ENCODE measurements at regions not wholly inside any gene's neighbourhood (a gene's known extent, or its start where the extent isn't known, plus 50 kb on each side); places are given as distances from the start of the nearest gene placed in this dataset.

- TF ChIP-seq POLR2AphosphoS5 (IDR thresholded peaks at IDR 0.05) (no peak), EP300 (IDR thresholded peaks at IDR 0.05) (no peak), POLR2A (IDR thresholded peaks at IDR 0.05) (no peak), CTCF (IDR thresholded peaks at IDR 0.05) (no peak)
- H3K36me3 ChIP-seq: no peaks in the 10 kb centered on the region
- no peaks in the 10 kb centered on the region for H3K4me1 ChIP-seq
- no peaks in the 10 kb centered on the region for H3K9me3 ChIP-seq
- WGBS, 2 donors: 87% methylated on average over 3 of the region's 3 CpGs
- H3K27ac ChIP-seq: no peak overlapping the region
- DNase-seq (no peak), ATAC-seq (ENCODE audit: low FRiP score in 2 of 2) (no peak)
- no peaks in the 10 kb centered on the region for H3K27me3 ChIP-seq
- H3K4me3 ChIP-seq: no peak overlapping the region
Measured at GRCh38 chr5:106185661-106186081, 1485.1 kb downstream of the EFNA5 start.

- WGBS, 2 donors: 84 to 90% methylated on average over 3 of the region's 3 CpGs
- H3K27me3 ChIP-seq: no peaks in the 10 kb centered on the region
- DNase-seq (no peak), ATAC-seq (ENCODE audit: low FRiP score in 2 of 2) (no peak)
- TF ChIP-seq POLR2AphosphoS5 (IDR thresholded peaks at IDR 0.05): no peak
- no peak for TF ChIP-seq POLR2A (IDR thresholded peaks at IDR 0.05)
- TF ChIP-seq CTCF (IDR thresholded peaks at IDR 0.05): no peak
- no peak for TF ChIP-seq EP300 (IDR thresholded peaks at IDR 0.05)
- H3K36me3 ChIP-seq: no peaks in the 10 kb centered on the region
- H3K9me3 ChIP-seq: no peaks in the 10 kb centered on the region
- H3K4me1 ChIP-seq: no peaks in the 10 kb centered on the region
- no peak overlapping the region for H3K4me3 ChIP-seq
- H3K27ac ChIP-seq: no peak overlapping the region
Measured at GRCh38 chr5:106174903-106175302, 1495.8 kb downstream of the EFNA5 start.

- no peaks in the 10 kb centered on the region for H3K4me1 ChIP-seq
- no peaks in the 10 kb centered on the region for H3K27me3 ChIP-seq
- 81 to 88% methylated on average over 7 of the region's 7 CpGs for WGBS, 2 donors
- H3K9me3 ChIP-seq: no peaks in the 10 kb centered on the region
- no peak overlapping the region for H3K27ac ChIP-seq
- no peak for DNase-seq
- TF ChIP-seq POLR2A (IDR thresholded peaks at IDR 0.05) (no peak), CTCF (IDR thresholded peaks at IDR 0.05) (no peak), POLR2AphosphoS5 (IDR thresholded peaks at IDR 0.05) (no peak), EP300 (IDR thresholded peaks at IDR 0.05) (no peak)
- no peak for ATAC-seq (ENCODE audit: low FRiP score in 2 of 2)
- no peak overlapping the region for H3K4me3 ChIP-seq
- no peaks in the 10 kb centered on the region for H3K36me3 ChIP-seq
Measured at GRCh38 chr5:106172681-106173532, 1497.8 kb downstream of the EFNA5 start.

GRCh38 chr5:106171708-106172107, 1499.0 kb downstream of the EFNA5 start:
- DNase-seq: no peak
- WGBS, 2 donors: 90 to 94% methylated on average over 2 of the region's 2 CpGs

More at GRCh38 chr5:106171708-106172107, 1499.0 kb downstream of the EFNA5 start:
- Histone ChIP-seq H3K27me3 (no peaks in the 10 kb centered on the region), H3K36me3 (no peaks in the 10 kb centered on the region), H3K4me1 (no peaks in the 10 kb centered on the region), H3K9me3 (no peaks in the 10 kb centered on the region), H3K27ac (no peak overlapping the region), H3K4me3 (no peak overlapping the region)
- TF ChIP-seq CTCF (IDR thresholded peaks at IDR 0.05): no peak
- TF ChIP-seq POLR2A (IDR thresholded peaks at IDR 0.05): no peak
- TF ChIP-seq EP300 (IDR thresholded peaks at IDR 0.05): no peak
- no peak for TF ChIP-seq POLR2AphosphoS5 (IDR thresholded peaks at IDR 0.05)
- ATAC-seq (ENCODE audit: low FRiP score in 2 of 2): no peak
